GM21576 (cell line): ENCODE measurements at regions not wholly inside any gene's neighbourhood (a gene's known extent, or its start where the extent isn't known, plus 50 kb on each side); places are given as distances from the start of the nearest gene placed in this dataset.

Experiments used
- ATAC-seq: cut with Tn5 transposase; IDR thresholded peaks from one replicate; pipeline ENCODE4 v1.9.1; 2021; ENCODE audit warnings: mild to moderate bottlenecking, moderate library complexity; ENCODE audit not compliant: unreplicated experiment

DNA sequence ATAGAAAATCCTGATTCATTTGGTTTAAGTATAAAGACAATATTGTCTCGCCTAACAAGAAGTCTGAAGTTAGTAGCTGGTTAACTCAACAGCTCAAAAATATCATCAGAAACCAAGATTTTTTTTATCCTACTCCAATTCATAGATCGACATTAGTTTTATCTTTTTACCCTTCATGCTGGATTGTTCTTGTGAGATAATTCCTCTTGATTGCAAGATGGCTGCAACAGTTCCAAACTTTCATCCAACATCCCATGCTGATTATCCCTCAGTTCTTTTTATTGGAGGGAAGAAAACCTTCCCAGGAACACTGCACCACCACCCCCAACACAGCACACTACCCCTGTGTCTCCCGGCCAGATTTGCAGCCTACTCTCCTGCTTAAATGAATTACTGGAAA is 370.2 kb upstream of the RAB6C start:
- no peak for ATAC-seq

DNA sequence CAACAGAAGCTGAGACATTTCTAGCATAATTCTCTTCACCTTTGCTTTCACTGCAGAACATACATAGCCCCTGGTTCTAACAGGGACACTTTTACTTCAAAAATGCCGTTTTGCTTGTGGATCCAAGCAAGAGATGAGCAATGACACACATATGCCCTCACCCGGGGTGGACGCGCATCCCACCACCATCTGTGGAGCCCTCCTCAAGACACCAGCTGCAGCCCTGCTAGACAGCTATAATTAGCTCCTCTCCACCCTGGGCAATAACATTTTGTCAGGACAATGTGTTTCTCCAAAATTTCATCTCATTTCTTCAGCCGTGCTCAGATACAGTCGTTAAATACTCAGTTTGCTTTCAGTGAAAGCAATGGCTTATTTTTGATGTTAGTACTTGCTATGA is 368.7 kb upstream of the RAB6C start:
- ATAC-seq: no peak

- ATAC-seq: no peak
These were observed 368.0 kb upstream of the RAB6C start for GRCh38 chr2:129611471-129611870.

DNA sequence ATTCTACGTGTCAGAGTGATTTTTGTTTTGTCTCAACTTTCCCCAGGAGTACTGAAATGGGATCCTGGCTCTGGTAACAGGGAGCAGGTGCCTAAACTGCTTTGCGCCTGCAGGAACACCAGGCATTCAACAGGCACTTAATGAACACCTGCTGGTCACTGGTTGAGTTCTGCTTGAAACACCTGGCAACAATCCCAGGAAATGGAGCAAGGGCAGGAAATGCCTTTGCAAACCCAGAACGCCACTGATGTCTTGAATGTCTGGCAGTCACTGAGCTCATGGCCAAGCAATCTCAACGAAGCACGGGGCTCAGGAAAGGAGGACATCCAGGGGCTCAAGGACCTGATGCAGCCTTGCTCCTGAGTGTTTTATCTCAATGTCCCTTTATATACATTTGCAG is 360.0 kb upstream of the RAB6C start:
- ATAC-seq: no peak

DNA sequence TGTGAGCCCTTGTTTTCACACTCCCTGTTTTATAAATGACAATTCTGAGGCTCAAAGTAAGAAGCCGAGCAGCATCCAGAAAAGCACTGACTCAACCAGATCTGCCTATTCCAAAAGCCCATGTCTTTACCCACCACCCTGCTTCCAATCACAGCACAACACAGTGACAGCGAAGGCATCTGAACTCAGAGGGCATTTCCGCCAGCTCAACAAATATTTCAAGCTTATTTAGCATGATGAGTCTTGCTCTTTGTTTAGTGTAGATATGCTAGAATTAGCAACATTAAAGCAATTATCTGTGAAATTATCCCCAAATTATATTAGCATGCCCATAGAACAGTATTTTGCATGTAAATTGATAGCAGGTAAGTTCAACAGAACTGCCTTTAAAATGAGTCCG is 359.1 kb upstream of the RAB6C start:
- no peak for ATAC-seq

DNA sequence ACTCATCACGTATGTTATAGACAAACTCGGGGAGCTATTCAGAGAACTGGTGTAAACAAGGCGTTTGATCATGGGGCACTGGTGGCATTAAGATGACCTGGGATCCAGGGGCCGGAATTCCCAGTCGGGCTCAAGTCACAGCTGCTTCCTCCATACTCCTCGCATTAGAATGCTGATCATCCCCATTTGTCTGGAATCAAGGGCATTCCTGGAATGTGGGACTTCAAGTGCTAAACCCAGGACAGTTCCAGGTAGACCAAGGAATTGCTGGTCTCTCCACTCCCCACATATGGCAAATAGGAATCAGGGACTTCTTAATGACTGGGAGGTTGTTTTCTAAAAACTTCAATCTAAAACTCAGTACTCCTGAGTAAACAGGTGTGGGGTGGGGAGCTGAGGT is 355.7 kb upstream of the RAB6C start:
- ATAC-seq: no peak

GRCh38 chr2:129627437-129627836 is 352.0 kb upstream of the RAB6C start:
- ATAC-seq: no peak

GRCh38 chr2:129636692-129637091 is 342.8 kb upstream of the RAB6C start:
- no peak for ATAC-seq

- no peak for ATAC-seq
These were observed 338.1 kb upstream of the RAB6C start for GRCh38 chr2:129641371-129641770.

GRCh38 chr2:129642526-129643043 is 336.9 kb upstream of the RAB6C start:
- ATAC-seq: no peak

DNA sequence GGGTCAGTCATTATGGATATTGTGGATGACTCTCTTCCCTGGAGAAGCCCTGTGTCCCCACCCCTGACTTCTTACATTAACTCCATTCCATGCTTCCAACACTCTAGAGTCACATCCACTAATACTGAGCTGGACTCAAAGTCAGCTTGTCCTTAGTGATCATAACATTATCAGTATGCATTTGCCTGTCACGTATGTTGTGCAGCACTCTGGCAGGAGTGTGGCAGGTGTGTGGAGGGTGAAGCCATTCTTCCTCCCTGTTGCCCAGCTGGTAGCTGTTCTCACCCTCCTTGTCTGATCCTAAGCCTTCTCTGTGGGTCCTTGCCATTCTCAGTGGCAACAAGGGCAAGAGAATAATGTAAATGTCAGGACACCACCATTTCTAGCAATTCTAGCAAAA is 334.1 kb upstream of the RAB6C start:
- no peak for ATAC-seq

DNA sequence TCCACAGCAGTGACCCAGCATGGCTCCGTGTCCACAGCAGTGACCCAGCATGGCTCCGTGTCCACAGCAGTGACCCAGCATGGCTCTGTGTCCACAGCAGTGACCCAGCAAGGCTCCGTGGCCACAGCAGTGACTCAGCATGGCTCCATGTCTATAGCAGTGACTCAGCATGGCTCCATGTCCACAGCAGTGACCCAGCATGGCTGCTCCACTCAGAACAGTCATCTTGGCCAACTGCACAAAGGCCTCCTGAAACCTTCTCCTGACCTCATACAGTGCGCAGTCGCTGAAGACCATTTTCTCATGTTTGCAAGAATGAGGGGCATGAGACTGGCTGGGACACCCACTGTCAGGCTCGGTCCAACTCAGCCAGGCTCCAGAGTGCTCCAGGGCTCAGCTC is 333.4 kb upstream of the RAB6C start:
- no peak for ATAC-seq

GRCh38 chr2:129653246-129653645 is 326.2 kb upstream of the RAB6C start:
- ATAC-seq: no peak

DNA sequence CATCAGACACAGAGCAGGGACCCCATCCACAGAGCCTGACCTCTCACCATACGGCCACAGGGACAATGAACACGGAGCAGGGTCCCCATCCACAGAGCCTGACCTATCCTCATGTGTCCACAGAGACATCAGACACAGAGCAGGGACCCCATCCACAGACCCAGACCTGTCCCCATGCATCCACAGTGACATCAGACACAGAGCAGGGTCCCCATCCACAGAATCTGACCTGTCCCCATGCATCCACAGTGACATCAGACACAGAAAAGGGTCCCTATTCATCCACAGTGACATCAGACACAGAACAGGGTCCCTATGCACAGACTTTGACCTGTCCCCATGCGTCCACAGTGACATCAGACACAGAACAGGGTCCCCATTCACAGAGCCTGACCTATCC is 325.1 kb upstream of the RAB6C start:
- ATAC-seq: no peak

GRCh38 chr2:129656081-129656598 is 323.3 kb upstream of the RAB6C start:
- no peak for ATAC-seq

DNA sequence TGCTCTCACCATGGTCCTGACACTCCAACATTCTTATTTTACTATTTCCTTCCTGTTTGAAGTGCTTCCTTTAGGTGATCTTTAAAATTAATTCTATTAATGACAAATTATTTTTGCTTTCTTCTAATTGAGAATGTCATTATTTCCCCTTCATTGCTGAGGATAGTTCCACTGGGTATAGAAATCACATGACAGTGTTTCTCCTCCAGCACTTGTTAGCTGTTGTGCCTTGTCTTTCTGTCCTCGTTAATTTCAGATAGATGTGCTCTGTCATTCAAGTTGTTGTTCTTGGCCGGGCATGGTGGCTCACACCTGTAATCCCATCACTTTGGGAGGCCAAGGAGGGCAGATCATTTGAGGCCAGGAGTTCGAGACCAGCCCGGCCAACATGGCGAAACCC is 321.0 kb upstream of the RAB6C start:
- no peak for ATAC-seq

GRCh38 chr2:129661935-129662334 is 317.5 kb upstream of the RAB6C start:
- ATAC-seq: no peak

GRCh38 chr2:129667577-129667976 is 311.9 kb upstream of the RAB6C start:
- ATAC-seq: no peak

- no peak for ATAC-seq
These were observed 306.9 kb upstream of the RAB6C start for GRCh38 chr2:129672521-129672920.

DNA sequence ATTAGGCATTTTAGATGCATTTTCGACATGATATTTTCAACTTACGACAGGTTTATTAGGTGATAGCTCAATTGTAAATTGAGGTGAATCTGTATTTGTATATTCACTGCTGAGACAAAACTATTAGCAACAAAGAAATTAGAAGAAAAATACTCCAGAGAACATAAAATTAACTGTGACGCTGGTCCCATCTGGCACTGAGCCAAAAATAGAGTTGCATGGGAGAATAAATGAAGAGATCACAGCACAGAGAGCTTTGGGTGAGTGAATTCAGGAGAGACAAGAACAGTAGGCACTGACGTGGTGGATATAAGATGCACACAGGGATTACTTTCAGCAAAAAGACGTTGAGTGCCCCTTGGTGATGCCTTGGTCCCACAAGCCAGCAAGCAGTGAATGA is 306.2 kb upstream of the RAB6C start:
- ATAC-seq: no peak

GRCh38 chr2:129673847-129674711 is 305.4 kb upstream of the RAB6C start:
- no peak for ATAC-seq

DNA sequence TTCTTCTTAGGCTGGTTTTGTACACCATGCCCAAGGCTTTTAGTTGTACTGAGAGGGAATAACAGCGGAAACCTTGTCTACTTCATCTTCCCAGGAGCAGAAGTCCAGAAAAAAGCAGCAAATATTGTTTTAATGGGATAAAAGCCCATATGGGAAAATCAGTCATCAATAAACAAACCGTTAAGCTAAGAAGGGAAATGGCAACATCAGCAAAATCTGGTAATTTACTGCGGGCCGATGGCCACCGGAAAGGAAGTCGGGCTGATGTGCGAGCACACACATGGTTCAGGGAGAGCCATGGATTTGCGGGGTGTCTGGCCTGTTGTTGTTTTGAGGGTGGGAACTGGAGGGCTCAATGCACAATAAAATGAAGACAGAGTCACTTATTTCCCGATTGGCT is 300.7 kb upstream of the RAB6C start:
- no peak for ATAC-seq

- no peak for ATAC-seq
These were observed 297.7 kb upstream of the RAB6C start for GRCh38 chr2:129681788-129682187.
